GM06990 (cell line): ENCODE measurements at regions not wholly inside any gene's neighbourhood (a gene's known extent, or its start where the extent isn't known, plus 50 kb on each side); places are given as distances from the start of the nearest gene placed in this dataset.

ENCODE experiments used
- DNase-seq: peaks from one replicate; pipeline ENCODE4 v3.0.0-alpha.2; 2011; ENCODE audit not compliant: insufficient read length; ENCODE audit errors: extremely low read depth
- H3K27me3 ChIP-seq: replicated peaks from 2 replicates; pipeline ENCODE4 v1.6.0; 2011; ENCODE audit warnings: low read length; ENCODE audit not compliant: control insufficient read depth, insufficient read depth
- H3K36me3 ChIP-seq: 2 replicates; pipeline ENCODE4 v1.5.1; 2011; ENCODE audit warnings: low read length; ENCODE audit not compliant: control insufficient read depth, insufficient read depth
- H3K4me3 ChIP-seq: replicated peaks from 2 replicates; pipeline ENCODE4 v1.5.1; 2011; ENCODE audit warnings: low read depth, mild to moderate bottlenecking, control low read depth, low read length
- CTCF ChIP-seq: IDR thresholded peaks from 2 replicates; pipeline ENCODE4 v1.5.1; 2011; ENCODE audit warnings: low read length, control low read depth, mild to moderate bottlenecking, inconsistent platforms; ENCODE audit not compliant: insufficient read depth, poor library complexity, severe bottlenecking

- Histone ChIP-seq H3K36me3 (no peaks in the 10 kb centered on the region), H3K4me3 (no peak overlapping the region), H3K27me3 (no peaks in the 10 kb centered on the region)
- no peak for TF ChIP-seq CTCF
- no peak for DNase-seq
These were observed 115.6 kb downstream of the TXNL1 start for GRCh38 chr18:56522816-56523215.

- DNase-seq: no peak
- Histone ChIP-seq H3K36me3 (no peaks in the 10 kb centered on the region), H3K27me3 (no peaks in the 10 kb centered on the region), H3K4me3 (no peak overlapping the region)
- TF ChIP-seq CTCF: no peak
These were observed 117.1 kb downstream of the TXNL1 start for GRCh38 chr18:56521263-56521662.

- H3K36me3 ChIP-seq: no peaks in the 10 kb centered on the region
- no peak overlapping the region for H3K4me3 ChIP-seq
- DNase-seq: no peak
- no peaks in the 10 kb centered on the region for H3K27me3 ChIP-seq
- TF ChIP-seq CTCF: no peak
These were observed 120.6 kb downstream of the TXNL1 start for GRCh38 chr18:56517761-56518160.

GRCh38 chr18:56517196-56517595, 121.2 kb downstream of the TXNL1 start:
- TF ChIP-seq CTCF: no peak
- Histone ChIP-seq H3K4me3 (no peak overlapping the region), H3K36me3 (no peaks in the 10 kb centered on the region), H3K27me3 (no peaks in the 10 kb centered on the region)
- no peak for DNase-seq

- TF ChIP-seq CTCF: no peak
- Histone ChIP-seq H3K36me3 (no peaks in the 10 kb centered on the region), H3K27me3 (no peaks in the 10 kb centered on the region), H3K4me3 (no peak overlapping the region)
- DNase-seq: no peak
These were observed 121.6 kb downstream of the TXNL1 start for GRCh38 chr18:56516789-56517188.

- H3K36me3 ChIP-seq: no peaks in the 10 kb centered on the region
- TF ChIP-seq CTCF: no peak
- no peak for DNase-seq
- H3K4me3 ChIP-seq: no peak overlapping the region
- no peaks in the 10 kb centered on the region for H3K27me3 ChIP-seq
These were observed 122.9 kb downstream of the TXNL1 start for GRCh38 chr18:56515522-56515921.
